Fibroblast of skin of abdomen (primary cell): ENCODE measurements at regions not wholly inside any gene's neighbourhood (a gene's known extent, or its start where the extent isn't known, plus 50 kb on each side); places are given as distances from the start of the nearest gene placed in this dataset.

ENCODE experiments used
- DNase-seq: peaks from one replicate; pipeline ENCODE4 v3.0.0-alpha.2; 2013

GRCh38 chr6:165910184-165910966 lies 247.3 kb upstream of the PDE10A start:
- no peak for DNase-seq

- DNase-seq, result no peak
These were observed 243.7 kb upstream of the PDE10A start for GRCh38 chr6:165906736-165907135.

- no peak for DNase-seq
These were observed 242.7 kb upstream of the PDE10A start for GRCh38 chr6:165905744-165906143.

DNA sequence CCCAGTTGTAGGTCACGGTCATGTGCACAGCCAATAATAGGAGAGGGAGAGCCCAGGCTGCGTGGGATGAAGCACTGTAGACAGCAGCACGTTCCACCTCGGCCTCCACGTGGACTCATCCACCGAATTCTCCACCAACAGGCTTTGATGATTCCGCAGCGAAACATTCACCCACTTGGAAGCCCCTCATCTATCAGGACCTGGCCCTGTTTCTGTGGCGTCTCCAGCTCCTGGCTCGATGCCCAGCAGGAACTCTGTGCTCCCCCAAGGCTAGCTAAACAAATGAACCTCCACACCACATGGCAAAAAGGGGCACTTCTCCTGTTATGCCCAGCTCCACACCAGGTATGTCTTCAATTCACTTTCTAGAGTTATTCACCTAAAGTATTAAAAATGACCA lies 237.9 kb upstream of the PDE10A start:
- DNase-seq, result no peak

DNA sequence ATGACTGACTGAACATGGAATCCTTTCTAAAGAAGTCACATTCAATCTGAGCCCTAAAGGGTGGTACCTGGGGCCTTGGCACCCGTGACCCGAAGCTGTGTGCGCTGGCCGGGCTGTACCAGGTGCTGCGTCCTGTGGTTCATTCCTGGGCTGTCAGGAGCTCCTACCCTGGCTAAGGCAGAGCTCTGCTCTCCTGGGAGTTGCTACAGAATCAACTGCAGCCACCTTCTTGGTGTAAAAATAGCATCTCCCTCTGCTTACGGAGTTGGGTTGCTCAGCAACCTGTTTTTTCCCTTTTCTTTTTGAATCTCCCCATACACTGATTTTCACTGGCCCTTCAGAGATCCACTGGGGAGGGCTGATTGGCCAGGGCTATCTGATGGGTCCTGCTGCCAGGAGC lies 236.6 kb upstream of the PDE10A start:
- no peak for DNase-seq

- DNase-seq, result no peak
These were observed 232.6 kb upstream of the PDE10A start for GRCh38 chr6:165895421-165896165.

- DNase-seq, result no peak
These were observed 231.3 kb upstream of the PDE10A start for GRCh38 chr6:165894171-165894825.

GRCh38 chr6:165893431-165893830 lies 230.4 kb upstream of the PDE10A start:
- no peak for DNase-seq

DNA sequence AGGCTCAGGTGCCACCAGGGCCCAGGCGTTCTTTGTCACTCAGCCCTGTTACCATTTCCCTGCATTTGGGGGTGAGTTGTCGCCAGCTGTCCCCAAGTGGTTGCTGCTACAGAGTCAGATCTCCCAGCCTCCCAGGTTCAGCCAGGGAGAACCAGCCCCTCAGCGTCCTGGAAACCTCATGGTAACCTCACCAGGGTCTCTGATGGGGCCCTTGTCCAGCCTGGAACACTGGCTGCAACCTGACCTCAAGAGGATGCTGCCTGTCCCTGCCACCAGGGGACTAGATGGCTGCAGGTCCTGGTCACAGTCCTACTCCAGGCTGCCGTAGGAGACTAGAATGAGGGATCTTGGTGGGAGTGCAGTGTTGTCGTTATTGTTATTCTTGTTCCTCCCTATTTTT lies 228.3 kb upstream of the PDE10A start:
- DNase-seq, result no peak

- no peak for DNase-seq
These were observed 227.3 kb upstream of the PDE10A start for GRCh38 chr6:165890404-165890735.

DNA sequence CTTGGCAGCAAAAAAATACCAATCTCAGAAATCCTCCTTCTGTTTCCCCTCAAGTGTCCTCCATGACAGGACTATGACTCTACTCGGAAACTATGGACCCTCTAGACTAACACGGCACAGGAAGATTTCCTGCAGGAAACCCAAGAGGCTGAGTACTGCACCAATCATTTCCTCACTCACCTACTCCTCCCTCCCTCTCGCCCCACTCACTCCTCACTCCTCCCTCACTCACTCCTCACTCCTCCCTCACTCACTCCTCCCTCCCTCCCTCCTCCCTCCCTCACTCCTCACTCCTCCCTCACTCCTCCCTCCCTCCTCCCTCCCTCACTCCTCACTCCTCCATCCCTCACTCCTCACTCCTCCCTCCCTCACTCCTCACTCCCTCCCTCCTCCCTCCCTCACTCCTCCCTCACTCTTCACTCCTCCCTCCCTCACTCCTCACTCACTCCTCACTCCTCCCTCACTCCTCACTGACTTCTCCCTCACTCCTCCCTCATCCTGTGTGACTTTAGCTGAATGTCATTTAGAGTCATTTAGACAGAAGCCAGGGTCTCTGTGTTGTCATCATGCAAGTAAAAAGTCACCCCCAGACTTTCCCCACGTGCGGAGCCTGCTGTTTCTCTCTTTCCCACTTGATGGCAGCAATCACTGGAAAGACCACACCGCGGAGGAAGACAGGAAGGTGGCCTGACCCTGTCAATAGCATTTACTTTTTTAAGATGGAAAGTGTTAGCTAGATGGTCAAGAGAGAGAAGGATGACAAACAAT lies 226.8 kb upstream of the PDE10A start:
- peak; percentile 42 for DNase-seq

DNA sequence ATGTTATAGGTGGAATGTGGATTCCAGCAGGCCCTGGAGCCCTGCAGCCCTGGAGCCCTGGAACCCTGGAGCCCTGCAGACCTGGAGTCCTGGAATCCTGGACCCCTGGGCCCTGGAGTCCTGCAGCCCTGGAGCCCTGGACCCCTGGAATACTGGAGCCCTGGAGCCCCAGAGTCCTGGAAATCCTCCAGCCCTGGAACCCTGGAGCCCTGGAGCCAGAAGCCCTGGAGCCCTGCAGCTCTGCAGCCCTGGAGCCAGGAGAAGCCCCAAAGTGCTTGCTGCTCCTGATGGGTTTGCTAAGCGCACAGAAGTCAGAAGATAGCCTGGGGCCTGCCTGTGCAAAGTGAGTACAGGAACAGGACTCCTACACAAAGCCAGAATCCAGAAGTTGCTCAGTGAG lies 223.1 kb upstream of the PDE10A start:
- DNase-seq, result no peak

DNA sequence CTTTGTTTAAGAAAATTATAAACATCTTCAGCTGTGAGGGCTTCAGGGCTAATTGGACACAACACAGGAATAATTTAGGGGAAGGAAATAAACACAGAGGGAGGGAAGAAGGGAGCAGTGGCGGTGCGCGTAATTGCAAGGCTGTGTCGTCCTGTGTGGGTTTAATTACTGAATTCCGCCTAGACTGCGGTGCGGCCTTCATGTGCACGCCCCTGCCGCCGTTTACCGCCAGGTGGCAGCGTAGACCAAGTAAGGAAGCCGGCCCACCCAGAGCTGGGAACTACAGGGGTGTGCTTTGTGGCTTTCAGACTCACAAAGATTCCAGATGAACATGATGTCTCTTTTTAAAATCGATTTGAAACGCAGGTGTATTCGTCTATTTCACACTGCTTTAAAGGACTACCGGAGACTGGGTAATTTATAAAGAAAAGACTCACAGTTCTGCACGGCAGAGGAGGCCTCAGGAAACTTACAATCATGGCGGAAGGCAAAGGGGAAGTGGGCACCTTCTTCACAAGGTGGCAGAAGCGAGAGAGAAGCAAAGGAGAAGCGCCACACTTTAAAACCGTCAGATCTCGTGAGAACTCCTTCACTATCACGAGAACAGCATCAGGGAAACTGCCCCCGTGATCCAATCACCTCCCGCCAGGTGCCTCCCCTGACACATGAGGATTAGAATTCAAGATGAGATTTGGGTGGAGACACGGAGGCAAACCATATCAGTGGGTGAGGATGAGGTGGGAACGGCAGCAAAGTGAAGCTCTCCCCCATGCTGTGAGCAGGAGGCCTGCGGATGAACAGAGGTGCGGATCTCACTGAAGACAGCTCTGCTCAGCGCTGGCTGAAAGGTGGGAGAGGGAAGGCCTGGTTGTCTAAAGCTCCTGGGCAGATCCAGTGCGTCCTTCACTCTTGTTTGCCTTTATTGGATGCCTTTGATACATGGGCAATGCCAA lies 222.0 kb upstream of the PDE10A start:
- DNase-seq, result peak; percentile 66

DNA sequence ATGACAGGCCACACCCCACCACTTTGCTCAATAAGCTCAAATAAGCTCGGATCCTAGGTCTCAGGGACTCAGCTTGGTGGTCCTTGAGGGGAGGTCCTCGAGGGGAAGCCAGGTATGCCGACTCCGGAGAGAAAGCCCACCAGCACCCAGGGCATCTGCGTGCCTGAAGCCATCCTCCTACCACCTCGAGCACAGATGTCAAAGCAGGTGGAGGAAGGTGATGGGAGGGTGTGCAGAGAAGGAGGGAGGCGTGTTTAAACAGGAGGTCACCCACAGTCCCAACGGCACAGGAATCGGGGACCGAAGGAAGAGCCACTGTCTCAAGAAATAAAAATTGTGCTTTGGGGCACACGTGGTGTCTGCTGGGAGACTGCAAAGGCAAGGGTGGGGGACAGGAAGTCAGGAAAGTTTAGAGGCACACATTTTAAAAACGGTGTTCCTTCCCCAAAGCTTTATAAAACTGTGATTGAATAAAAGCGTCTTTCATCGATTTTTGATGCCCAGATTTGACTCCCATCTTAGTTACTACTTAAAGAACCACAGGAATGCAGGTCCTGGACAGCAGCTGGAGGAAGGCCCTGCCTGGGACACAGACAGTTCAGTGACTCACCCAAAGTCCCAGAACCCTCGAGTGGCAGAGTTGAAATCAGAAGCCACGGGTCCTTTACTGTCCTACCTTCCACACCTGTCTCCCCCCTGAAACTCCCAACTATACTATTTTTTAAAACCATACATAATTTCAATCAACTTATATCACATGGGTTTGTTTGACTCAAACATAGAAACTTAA lies 221.0 kb upstream of the PDE10A start:
- peak; percentile 39 for DNase-seq

- no peak for DNase-seq
These were observed 218.8 kb upstream of the PDE10A start for GRCh38 chr6:165881806-165882205.

DNA sequence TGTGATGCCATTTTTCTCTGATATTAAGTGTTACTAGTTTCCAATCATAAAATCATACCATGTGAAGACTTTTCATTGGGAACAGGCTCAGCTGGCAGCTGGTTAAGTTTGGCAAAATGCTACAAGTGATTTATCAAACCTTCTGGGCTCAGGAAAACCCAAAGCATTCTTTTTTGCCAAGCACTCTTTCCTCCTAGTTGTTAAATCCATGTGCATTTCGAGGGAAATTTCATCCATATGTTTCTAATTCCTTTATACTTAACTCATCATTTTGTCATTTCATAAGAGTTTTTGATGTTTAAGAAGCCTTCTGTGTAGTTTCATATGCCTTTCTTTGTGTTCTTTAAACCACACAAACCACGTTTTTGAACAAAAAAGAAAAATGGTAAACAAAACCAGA lies 217.6 kb upstream of the PDE10A start:
- peak; percentile 69 for DNase-seq

GRCh38 chr6:165877773-165878172 lies 214.7 kb upstream of the PDE10A start:
- DNase-seq, result no peak

- DNase-seq, result no peak
These were observed 214.2 kb upstream of the PDE10A start for GRCh38 chr6:165877192-165877591.

DNA sequence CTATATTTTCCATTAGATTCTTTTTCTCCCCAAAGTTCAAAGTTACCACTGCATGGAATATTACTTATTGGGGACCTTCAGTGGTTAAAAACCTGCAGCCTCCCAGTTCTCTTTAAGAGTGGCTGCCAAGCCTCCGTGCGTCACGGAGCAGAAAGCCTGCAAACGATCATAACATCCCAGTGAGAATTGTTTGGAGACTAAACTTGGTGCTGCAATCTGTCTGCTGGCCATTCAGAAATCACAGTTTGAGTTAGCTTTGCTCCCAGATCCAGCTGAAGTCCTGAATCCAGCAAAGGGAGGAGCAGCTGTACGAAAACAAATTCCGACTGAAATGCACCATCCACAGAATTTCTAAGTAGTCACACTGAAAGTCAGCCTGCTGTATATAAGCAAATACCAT lies 213.5 kb upstream of the PDE10A start:
- DNase-seq, result peak; percentile 24

GRCh38 chr6:165875946-165876345 lies 212.9 kb upstream of the PDE10A start:
- DNase-seq, result no peak

- no peak for DNase-seq
These were observed 210.9 kb upstream of the PDE10A start for GRCh38 chr6:165873976-165874375.
